GM19463 (cell line): ENCODE measurements at regions not wholly inside any gene's neighbourhood (a gene's known extent, or its start where the extent isn't known, plus 50 kb on each side); places are given as distances from the start of the nearest gene placed in this dataset.
"Not testable (repeated sequence)": the region's sequence is repeated elsewhere in the genome, so short reads cannot be mapped to it uniquely, and the experiment has no call there.

Experiments
- ATAC-seq: cut with Tn5 transposase; IDR thresholded peaks from one replicate; pipeline ENCODE4 v1.9.1; 2021; ENCODE audit warnings: mild to moderate bottlenecking, moderate library complexity; ENCODE audit not compliant: unreplicated experiment

- ATAC-seq: not testable (repeated sequence)
Measured at GRCh38 chr9:87041553-87042235, 94.4 kb upstream of the GAS1 start.

GRCh38 chr9:87049929-87050608, 102.8 kb upstream of the GAS1 start:
- ATAC-seq: not testable (repeated sequence)

GRCh38 chr9:87054999-87055686, 107.8 kb upstream of the GAS1 start:
- no peak for ATAC-seq

GRCh38 chr9:87059772-87060171, 112.5 kb upstream of the GAS1 start:
- no peak for ATAC-seq

GRCh38 chr9:87062746-87063145, 115.4 kb upstream of the GAS1 start:
- ATAC-seq: no peak

- no peak for ATAC-seq
Measured at GRCh38 chr9:87063246-87063645, 115.9 kb upstream of the GAS1 start.

- no peak for ATAC-seq
Measured at GRCh38 chr9:87063871-87064270, 116.6 kb upstream of the GAS1 start.

- ATAC-seq: no peak
Measured at GRCh38 chr9:87064311-87064710, 117.0 kb upstream of the GAS1 start.

GRCh38 chr9:87065981-87066380, 118.7 kb upstream of the GAS1 start:
- no peak for ATAC-seq

GRCh38 chr9:87067426-87067825, 120.1 kb upstream of the GAS1 start:
- no peak for ATAC-seq

GRCh38 chr9:87068177-87068840, 121.0 kb upstream of the GAS1 start:
- ATAC-seq: no peak

- no peak for ATAC-seq
Measured at GRCh38 chr9:87069690-87070089, 122.4 kb upstream of the GAS1 start.

GRCh38 chr9:87070336-87070735, 123.0 kb upstream of the GAS1 start:
- no peak for ATAC-seq

- ATAC-seq: no peak
Measured at GRCh38 chr9:87071473-87071872, 124.2 kb upstream of the GAS1 start.

GRCh38 chr9:87073692-87074091, 126.4 kb upstream of the GAS1 start:
- no peak for ATAC-seq

GRCh38 chr9:87075537-87075936, 128.2 kb upstream of the GAS1 start:
- no peak for ATAC-seq

GRCh38 chr9:87076825-87077224, 129.5 kb upstream of the GAS1 start:
- ATAC-seq: no peak

- ATAC-seq: no peak
Measured at GRCh38 chr9:87077986-87078385, 130.7 kb upstream of the GAS1 start.

GRCh38 chr9:87080512-87081264, 133.4 kb upstream of the GAS1 start:
- no peak for ATAC-seq

GRCh38 chr9:87081503-87081902, 134.2 kb upstream of the GAS1 start:
- no peak for ATAC-seq

- ATAC-seq: no peak
Measured at GRCh38 chr9:87083986-87084385, 136.7 kb upstream of the GAS1 start.
